GM19438 (cell line): ENCODE measurements at regions not wholly inside any gene's neighbourhood (a gene's known extent, or its start where the extent isn't known, plus 50 kb on each side); places are given as distances from the start of the nearest gene placed in this dataset.

Experiments
- ATAC-seq: cut with Tn5 transposase; IDR thresholded peaks from one replicate; pipeline ENCODE4 v1.9.1; 2021; ENCODE audit warnings: low read depth; ENCODE audit not compliant: unreplicated experiment

DNA sequence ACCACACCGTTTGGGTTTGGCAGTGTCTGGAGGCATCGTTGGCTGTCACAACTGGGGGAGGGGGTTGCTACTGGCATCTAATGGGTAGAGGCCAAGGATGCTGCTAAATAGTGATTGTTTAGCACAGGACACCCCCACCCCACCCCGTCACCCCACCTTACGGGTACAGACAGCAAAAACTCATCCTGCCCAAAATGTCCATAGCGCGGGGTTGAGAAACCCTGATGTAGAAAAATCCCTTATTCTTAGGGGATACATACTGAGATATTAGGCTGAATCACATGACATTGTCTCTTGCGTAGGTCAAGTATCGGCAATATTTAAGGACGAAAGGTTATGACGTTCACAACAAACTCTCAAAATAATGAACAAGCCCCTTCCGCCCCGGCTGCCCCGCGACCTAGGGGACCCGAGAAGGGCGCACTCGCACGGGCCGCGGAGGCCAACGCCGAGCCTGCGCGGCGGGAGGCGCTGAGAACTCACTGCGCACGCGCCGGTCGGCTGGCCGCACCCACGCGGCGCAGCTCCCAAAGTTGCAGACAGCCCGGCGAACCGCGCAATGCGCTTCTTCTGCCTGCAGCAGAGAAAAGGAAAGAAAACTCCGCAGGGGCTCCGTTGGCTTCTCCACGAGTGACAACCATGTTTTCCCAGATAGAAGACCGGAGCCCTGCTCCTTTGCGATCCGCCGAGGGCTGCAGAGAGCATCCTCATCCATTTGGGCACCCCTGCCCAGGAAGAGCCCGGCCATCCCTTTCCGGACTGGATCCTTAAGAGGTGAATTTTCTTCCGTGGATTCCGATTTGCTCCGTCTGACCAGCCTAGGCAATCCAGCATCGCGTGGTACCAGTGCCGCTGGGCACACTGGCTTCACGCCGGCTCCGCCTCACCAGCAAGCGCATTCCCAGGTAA, 136.8 kb upstream of the CCDC54 start:
- ATAC-seq, result peak; percentile 93

DNA sequence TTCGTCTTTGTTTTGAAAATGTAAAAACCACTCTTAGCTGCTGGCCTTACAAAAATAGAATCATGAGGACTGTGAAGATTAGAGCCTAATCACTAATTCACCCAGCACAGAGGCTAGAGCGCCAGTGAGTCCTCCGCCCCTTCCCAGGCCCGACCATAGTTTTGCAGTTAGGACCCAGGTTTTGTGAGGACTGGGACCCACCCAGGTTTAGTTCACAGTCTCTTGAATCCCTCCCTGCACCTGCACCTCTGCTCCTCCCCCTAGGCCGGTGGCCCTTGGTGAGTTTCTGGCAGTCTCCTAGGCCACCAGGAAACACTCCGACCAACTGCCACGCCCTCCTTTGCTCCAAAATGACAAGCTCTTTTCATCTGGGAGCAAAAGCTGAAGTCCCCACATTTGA, 136.0 kb upstream of the CCDC54 start:
- peak; percentile 44 for ATAC-seq

GRCh38 chr3:107242579-107242978, 134.7 kb upstream of the CCDC54 start:
- no peak for ATAC-seq

DNA sequence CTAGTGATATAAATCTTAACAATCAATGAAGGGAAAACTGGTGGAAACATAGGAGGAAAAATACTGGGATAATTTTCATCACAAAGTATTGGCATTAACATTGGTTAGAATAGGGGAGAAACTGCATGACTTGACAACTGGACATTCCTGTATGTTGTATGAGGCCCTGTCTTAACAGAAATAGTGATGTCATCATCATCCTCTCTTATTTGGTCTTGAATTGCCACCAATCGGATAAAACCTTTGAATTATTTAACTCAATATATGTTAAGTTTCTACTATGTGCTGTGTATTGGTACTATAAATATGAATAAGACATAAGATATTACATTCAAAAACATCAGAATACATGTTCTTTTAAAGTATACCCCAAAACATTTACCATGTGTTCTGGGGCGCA, 130.1 kb upstream of the CCDC54 start:
- no peak for ATAC-seq

DNA sequence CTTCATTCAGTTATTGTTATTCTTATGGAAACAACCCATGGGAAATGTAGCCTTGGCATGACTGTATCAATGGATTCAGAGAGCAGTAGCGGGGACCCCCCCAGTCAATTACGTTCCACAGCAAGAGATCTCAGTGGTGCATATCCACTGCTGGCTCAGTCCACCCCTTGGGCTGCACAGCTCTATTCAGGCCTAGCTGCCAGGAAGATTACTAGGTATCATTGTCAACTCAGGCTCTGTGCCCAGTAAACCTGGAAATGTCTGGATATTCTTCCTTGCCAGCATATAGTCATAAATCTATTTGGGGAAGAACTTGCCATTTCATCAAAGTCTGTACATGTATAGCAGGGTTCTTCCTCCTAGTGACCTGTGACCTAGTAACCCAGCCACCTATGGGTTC, 128.1 kb upstream of the CCDC54 start:
- no peak for ATAC-seq

- ATAC-seq, result no peak
Observed at GRCh38 chr3:107250221-107250620, 127.0 kb upstream of the CCDC54 start.

DNA sequence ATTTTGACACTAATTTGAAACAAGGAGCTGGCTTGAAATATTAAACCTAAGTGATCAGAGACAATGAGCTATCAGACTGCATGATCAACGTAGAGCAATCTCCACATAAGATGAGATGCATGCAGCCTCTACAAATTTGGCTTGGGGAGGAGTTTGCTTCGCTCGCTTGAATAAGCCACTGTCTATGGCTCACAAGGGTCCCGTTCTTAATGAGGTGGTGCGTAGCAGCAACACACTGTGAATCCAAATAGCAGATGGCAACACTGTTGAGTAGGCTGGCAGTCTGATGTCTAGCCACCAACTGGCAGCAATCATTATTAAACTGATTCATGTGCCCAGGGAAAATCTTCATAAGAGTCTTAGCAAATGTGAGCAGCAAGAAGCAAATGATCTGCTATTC, 125.4 kb upstream of the CCDC54 start:
- no peak for ATAC-seq

DNA sequence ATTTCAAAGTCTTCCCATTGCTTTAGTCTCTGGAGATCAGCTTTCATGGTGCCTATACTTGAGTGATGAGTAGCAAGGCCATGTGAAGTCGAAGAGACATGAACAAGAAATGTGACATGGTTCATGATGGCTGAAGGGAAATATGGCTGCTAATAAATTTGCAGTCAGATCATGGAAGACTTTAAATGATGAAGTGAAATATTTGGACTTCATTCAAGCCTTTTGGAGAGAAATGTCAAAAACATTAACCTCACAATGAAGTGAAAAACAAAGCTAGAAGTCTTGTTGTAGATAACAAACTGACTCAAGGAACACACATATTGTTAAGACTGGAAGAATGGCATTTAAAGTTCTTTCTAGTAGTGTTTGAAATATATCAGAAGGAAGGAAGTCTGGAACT, 120.3 kb upstream of the CCDC54 start:
- ATAC-seq, result no peak

- no peak for ATAC-seq
Observed at GRCh38 chr3:107258300-107258699, 118.9 kb upstream of the CCDC54 start.

GRCh38 chr3:107260207-107260606, 117.0 kb upstream of the CCDC54 start:
- ATAC-seq, result no peak

GRCh38 chr3:107263269-107264021, 113.8 kb upstream of the CCDC54 start:
- no peak for ATAC-seq

DNA sequence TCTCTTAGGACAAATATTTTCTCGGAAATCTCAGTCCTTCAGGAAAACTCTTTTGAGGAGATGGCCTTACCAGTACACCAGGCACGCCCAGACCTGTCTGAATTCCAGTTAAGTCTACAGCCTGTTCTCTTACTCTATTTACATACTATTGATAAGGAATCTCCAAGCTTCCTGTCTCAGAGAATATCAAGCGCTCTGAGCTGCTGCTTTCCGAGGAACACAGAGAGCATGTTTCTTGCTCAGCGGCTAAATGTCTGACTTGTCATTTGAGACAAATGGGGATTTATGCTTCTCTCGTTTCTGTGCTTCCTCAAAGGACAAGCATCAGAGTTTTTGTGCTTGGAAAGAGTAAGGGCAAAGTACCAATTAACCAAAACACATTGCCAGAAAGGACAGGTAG, 112.4 kb upstream of the CCDC54 start:
- no peak for ATAC-seq

DNA sequence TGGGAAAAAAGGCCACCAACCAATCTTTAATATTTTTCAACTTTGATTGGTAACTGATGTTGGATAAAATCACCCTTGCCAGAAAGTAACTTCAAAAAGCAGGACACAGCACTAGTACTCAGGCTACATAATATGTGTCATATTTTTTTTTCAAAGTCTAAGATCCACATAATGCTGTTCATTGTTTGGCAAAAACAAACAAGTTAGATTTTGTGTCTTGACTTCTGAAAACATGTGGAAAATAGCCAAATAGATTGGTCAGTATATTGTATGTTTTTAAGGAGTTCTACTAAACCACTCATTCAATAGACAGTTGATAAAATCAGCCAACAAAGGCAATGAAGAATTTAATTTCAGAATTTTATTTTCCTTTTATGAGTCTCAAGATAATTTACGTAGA, 111.7 kb upstream of the CCDC54 start:
- ATAC-seq, result no peak

- ATAC-seq, result no peak
Observed at GRCh38 chr3:107268469-107268868, 108.8 kb upstream of the CCDC54 start.

DNA sequence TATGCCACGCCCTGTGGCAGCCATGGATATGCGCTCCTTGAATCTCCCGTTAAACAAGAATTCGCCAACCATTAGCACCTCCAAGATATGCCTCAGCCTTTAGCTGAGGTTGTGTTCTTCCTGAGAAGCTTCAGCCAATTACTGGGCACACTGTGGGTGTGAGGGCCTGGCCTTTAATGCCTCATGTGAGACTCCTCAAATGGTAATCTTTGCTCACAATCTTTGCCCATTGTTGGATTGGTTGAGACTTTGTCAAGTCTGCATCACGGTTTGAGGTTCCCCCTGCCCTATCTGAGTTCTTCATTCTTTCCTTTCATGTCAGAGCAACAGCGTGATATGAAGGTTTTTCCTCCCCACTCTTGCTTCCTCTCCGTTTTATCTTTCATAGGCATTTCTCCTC, 108.1 kb upstream of the CCDC54 start:
- no peak for ATAC-seq

DNA sequence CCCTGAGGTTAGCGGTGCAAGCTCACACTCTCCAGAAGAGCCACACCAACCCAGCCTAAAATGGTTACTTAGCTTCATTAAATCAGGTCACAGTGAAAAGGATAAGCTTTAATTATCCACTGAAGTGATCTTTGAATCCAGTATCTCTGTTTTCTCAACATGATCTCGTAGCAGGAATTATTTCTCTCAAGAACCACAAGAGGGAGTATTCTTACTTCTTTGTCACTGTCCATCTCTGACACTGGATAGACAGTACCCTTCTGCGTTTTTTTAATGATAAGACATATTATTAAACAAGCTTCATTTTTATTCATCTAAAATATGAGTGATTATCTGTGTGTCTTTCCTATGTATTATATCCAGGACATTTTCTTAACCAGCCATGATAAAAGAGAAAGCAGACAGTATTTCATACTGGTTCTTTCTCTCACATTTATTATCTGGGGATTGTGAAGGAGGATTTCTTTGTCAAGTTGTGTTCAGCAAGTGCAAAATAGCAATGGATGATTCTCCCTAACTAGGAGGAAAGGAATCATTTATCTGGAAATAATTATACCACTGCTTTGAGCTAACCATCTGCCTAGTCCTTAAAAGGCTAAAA, 105.4 kb upstream of the CCDC54 start:
- ATAC-seq, result no peak

- ATAC-seq, result no peak
Observed at GRCh38 chr3:107272471-107272870, 104.8 kb upstream of the CCDC54 start.

DNA sequence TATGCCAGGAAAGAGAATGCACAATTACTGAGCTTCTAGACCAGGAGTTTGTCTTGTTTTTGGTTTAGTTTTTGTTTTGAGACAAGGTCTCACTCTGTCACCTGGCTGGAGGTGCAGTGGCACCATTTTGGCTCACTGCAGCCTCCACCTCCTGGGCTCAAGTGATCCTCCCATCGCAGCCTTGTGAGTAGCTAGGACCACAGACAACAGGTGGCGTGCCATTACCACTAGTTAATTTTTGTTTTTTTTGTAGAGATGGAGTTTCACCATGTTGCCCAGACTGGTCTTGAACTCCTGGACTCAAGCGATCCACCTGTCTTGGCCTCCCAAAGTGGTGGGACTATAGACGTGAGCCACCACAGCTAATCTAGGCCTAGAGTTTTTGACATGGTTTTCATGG, 104.4 kb upstream of the CCDC54 start:
- no peak for ATAC-seq

DNA sequence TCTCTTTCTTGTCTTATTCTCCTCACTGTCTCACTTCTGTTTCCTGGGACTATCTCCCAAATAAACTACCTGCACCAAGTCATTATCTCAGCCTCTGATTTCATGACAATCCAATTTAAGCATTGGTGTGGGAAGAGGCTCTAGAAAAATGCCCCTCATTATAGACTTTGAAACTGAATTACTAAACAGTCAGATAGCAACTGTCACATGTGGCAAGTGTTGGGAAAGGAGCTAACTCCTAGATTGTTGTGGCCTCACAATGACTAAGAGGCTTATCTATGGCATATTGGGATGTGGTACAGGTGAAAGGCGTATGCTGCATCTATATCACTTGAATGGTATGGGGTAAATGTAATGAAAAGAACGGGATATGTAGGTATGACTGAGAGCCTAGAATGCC, 103.5 kb upstream of the CCDC54 start:
- no peak for ATAC-seq

DNA sequence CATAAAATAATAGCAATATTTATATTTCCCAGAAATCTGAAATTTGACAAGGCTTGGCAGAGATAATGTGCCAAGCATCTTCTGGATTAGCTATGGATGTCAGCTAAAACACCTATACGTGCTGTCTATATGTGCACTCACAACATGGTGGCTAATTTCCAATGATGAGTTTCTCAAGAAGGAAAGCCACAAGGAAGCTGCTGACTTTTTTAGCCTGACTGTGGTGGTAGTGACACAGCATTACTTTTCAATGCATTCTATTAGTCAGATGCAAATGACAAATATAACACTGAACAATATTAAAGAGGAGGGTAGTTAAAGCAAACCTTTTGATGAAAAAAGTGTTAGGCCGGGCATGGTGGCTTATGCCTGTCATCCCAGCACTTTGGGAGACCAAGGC, 101.7 kb upstream of the CCDC54 start:
- no peak for ATAC-seq

- no peak for ATAC-seq
Observed at GRCh38 chr3:107283948-107284347, 93.3 kb upstream of the CCDC54 start.

DNA sequence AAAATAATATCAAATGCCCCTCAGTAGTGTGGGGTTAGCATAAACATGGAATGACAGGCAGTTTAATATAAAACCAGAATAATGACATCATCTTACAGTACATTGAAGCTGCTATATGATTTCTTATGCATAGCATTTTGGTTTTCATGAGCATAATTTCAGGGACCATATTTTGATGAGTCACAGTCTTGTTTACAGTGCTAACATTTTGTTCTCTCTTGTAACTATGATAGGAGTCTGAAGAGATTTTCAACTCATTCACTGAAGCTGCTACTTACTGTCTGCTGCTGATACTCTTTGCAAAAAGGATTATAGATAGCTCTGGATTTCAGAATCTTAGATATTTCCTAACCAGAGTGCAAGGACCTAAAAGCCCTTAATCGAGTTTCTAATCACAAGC, 92.6 kb upstream of the CCDC54 start:
- ATAC-seq, result no peak
